Lower lobe of right lung (tissue), 2 donors: ENCODE measurements at regions not wholly inside any gene's neighbourhood (a gene's known extent, or its start where the extent isn't known, plus 50 kb on each side); places are given as distances from the start of the nearest gene placed in this dataset.

Source experiments
- ATAC-seq, 2 donors: fragments of 200-7000 bp; cut with Tn5 transposase; one replicate each; pipeline ENCODE4 v1.9.1; 2020 to 2022; ENCODE audit warnings: mild to moderate bottlenecking in 2 of 2, moderate library complexity in 2 of 2
- DNase-seq: peaks from one replicate; pipeline ENCODE4 v3.0.0-alpha.2; 2020
- H3K27ac ChIP-seq: fragments of 200-600 bp; one replicate; pipeline ENCODE4 v1.8.0; 2022
- H3K27me3 ChIP-seq: fragments of 200-600 bp; one replicate; pipeline ENCODE4 v1.8.0; 2022; ENCODE audit warnings: low read depth
- H3K36me3 ChIP-seq: fragments of 200-600 bp; one replicate; pipeline ENCODE4 v1.8.0; 2022; ENCODE audit warnings: mild to moderate bottlenecking
- H3K4me1 ChIP-seq: fragments of 200-600 bp; one replicate; pipeline ENCODE4 v1.8.0; 2022
- H3K4me3 ChIP-seq: fragments of 200-600 bp; one replicate; pipeline ENCODE4 v1.8.0; 2022; ENCODE audit warnings: mild to moderate bottlenecking
- H3K9me3 ChIP-seq: fragments of 200-600 bp; one replicate; pipeline ENCODE4 v1.8.0; 2022
- intact Hi-C: fragments of 100-400 bp; cut with DNase I; formaldehyde crosslinking; loops from one replicate; pipeline ENCODE4 v1.11.0; 2022
- TF ChIP-seq, protein P1 (sequence below): fragments of 200-600 bp; IDR thresholded peaks from one replicate; pipeline ENCODE4 v1.8.0; 2022; ENCODE audit warnings: antibody characterized with exemption, mild to moderate bottlenecking
- donor health status: DM: no; HTN: yes; CAD: no; lungs with severe emphysema.

DNA sequence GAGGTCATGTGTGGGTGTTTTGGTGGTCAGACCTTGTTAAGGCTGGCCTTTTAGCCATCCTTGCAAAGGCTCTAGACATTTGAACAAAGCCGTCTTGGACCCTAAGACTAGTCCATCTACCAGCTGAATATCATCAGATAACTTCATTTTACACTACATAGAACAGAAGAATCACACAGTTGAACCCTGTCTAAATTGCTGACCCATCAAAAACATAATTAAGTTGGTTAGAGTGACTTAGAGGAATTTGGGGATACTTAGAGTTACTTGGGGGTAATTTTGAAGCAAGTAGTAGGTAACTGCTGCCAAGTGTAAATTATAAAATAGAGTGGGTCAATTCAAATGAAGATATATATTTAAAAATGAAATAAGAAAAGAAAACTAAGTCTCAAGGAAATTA, 102.9 kb upstream of the ADGRL4 start:
- Histone ChIP-seq H3K4me1 (no peaks in the 10 kb centered on the region), H3K27ac (no peak overlapping the region), H3K4me3 (no peak overlapping the region), H3K27me3 (no peaks in the 10 kb centered on the region), H3K9me3 (no peaks in the 10 kb centered on the region), H3K36me3 (no peaks in the 10 kb centered on the region)
- DNase-seq (no peak), ATAC-seq (no peak)
- TF ChIP-seq, protein P1, sequence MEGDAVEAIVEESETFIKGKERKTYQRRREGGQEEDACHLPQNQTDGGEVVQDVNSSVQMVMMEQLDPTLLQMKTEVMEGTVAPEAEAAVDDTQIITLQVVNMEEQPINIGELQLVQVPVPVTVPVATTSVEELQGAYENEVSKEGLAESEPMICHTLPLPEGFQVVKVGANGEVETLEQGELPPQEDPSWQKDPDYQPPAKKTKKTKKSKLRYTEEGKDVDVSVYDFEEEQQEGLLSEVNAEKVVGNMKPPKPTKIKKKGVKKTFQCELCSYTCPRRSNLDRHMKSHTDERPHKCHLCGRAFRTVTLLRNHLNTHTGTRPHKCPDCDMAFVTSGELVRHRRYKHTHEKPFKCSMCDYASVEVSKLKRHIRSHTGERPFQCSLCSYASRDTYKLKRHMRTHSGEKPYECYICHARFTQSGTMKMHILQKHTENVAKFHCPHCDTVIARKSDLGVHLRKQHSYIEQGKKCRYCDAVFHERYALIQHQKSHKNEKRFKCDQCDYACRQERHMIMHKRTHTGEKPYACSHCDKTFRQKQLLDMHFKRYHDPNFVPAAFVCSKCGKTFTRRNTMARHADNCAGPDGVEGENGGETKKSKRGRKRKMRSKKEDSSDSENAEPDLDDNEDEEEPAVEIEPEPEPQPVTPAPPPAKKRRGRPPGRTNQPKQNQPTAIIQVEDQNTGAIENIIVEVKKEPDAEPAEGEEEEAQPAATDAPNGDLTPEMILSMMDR: no peak
- intact Hi-C loops: no loop called here

DNA sequence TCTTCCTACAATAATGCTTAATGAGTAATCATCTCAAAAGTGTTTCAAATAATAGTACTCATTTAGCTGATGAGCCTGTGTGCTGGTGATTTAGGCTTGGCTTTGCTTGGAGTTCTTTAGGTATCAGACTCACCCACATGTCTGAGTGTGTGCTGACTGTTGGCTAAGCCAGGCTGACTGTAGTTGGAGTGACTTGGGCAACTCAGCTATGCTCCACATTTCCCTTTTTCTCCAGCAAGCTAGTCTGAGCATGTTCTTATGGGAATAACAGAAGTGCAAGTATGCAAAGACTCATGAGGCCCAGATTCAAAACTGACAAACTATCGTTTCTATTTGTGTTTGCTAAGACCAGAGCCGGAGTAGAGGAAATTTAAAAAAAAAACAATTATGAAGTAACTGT, 99.0 kb upstream of the ADGRL4 start:
- Histone ChIP-seq H3K36me3 (no peaks in the 10 kb centered on the region), H3K4me3 (no peak overlapping the region), H3K27ac (no peak overlapping the region), H3K27me3 (no peaks in the 10 kb centered on the region), H3K9me3 (no peaks in the 10 kb centered on the region), H3K4me1 (no peaks in the 10 kb centered on the region)
- DNase-seq (no peak), ATAC-seq (no peak)
- intact Hi-C loops: no loop called here
- TF ChIP-seq, protein P1: no peak

DNA sequence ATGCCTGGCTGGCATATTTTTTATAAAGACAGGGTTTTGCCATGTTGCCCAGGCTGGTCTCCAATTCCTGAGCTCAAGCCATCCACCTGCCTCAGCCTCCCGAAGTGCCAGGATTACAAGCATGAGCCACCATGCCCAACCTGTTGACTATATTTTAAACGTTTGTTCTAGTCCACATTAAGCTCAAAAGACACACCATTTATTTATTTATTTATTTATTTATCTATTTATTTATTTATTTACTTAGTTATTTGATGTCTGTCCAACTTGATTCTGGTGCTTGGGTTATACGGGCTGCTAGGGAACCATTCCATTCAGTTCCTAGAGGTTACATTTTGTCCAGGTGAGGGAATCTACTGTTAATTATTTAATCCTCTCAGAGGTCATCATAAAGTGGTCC, 98.1 kb upstream of the ADGRL4 start:
- no peak overlapping the region for H3K4me3 ChIP-seq
- intact Hi-C loops: no loop called here
- H3K27ac ChIP-seq: no peak overlapping the region
- TF ChIP-seq, protein P1: no peak
- no peaks in the 10 kb centered on the region for H3K36me3 ChIP-seq
- DNase-seq (no peak), ATAC-seq (no peak)
- no peaks in the 10 kb centered on the region for H3K9me3 ChIP-seq
- H3K4me1 ChIP-seq: no peaks in the 10 kb centered on the region
- H3K27me3 ChIP-seq: no peaks in the 10 kb centered on the region

DNA sequence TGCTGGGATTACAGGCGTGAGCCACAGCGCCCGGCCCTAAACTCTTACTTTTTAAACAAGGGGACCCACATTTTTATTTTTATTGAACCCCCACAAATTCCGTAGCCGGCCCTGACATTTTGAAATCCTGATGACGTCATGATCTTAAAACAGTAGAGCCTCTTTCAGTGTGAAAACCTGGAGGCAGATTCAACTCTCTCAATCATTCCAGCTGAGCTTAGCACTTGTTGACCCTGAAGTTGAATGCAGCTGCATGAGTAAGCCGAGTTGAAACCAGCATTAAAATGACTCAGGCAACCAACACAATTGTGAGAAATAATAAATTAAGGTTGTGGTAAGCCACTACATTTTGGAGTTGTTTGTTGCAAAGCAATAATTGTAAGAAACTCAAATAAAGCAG, 93.9 kb upstream of the ADGRL4 start:
- no peaks in the 10 kb centered on the region for H3K36me3 ChIP-seq
- ATAC-seq (no peak), DNase-seq (no peak)
- no peaks in the 10 kb centered on the region for H3K9me3 ChIP-seq
- no peaks in the 10 kb centered on the region for H3K4me1 ChIP-seq
- TF ChIP-seq, protein P1: no peak
- no peaks in the 10 kb centered on the region for H3K27me3 ChIP-seq
- no peak overlapping the region for H3K4me3 ChIP-seq
- intact Hi-C loops: no loop called here
- no peak overlapping the region for H3K27ac ChIP-seq

DNA sequence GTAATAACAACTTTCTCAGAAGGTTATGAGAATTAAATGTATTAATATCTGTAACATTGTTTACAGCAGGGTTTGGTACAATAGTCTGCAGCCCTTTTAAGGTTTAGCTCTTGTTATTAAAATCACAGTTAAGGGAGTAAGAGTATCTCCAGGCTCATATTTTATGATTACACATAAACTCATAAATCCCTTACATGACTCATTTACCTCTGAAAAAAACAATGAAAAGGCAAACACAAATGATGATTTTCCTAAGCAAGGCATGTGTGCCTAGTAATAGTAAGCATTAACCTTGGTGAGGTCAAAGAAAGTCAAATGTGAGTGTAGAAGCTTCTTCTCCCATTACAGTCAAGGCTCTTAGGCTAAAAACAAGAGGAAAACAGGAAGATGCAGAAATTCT, 84.5 kb upstream of the ADGRL4 start:
- H3K4me3 ChIP-seq: no peak overlapping the region
- ATAC-seq (no peak), DNase-seq (no peak)
- H3K27me3 ChIP-seq: no peaks in the 10 kb centered on the region
- TF ChIP-seq, protein P1: no peak
- intact Hi-C loops: no loop called here
- H3K4me1 ChIP-seq: no peaks in the 10 kb centered on the region
- H3K27ac ChIP-seq: no peak overlapping the region
- no peaks in the 10 kb centered on the region for H3K36me3 ChIP-seq
- no peaks in the 10 kb centered on the region for H3K9me3 ChIP-seq

DNA sequence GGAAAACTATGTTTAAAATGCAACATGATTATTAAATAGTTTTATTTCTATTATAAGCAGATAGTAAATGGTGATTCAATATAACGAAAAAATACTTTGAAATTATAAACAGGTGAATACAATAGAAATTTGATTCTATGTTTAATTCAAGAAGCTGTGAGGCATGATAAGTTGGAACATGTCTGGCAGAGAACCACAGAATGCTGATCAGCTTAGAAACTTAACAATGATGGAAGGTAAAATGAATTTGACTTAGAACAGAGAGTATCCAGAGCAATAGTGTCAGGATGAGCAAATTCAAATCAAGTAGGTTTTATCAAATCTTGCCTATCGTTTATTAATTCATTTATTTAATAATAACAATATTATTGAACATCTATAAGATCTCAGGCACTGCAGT, 83.4 kb upstream of the ADGRL4 start:
- ATAC-seq: no peak
- H3K27ac ChIP-seq: no peak overlapping the region
- no peaks in the 10 kb centered on the region for H3K4me1 ChIP-seq
- intact Hi-C loops: no loop called here
- no peak for DNase-seq
- TF ChIP-seq, protein P1: no peak
- no peaks in the 10 kb centered on the region for H3K27me3 ChIP-seq
- no peaks in the 10 kb centered on the region for H3K9me3 ChIP-seq
- H3K4me3 ChIP-seq: no peak overlapping the region
- no peaks in the 10 kb centered on the region for H3K36me3 ChIP-seq
